Vagina (tissue), 2 donors: ENCODE measurements at regions not wholly inside any gene's neighbourhood (a gene's known extent, or its start where the extent isn't known, plus 50 kb on each side); places are given as distances from the start of the nearest gene placed in this dataset. TPM values are rescaled to one million over a fixed set of nuclear protein-coding genes. Genes with fewer than 3 reads are reported as not detected.

Source experiments
- DNase-seq, 2 donors: peaks; one replicate each; pipeline ENCODE4 v3.0.0-alpha.2; 2017; ENCODE audit errors: extremely low spot score in 2 of 2
- H3K27ac ChIP-seq: fragments of 200-600 bp; sonication (generic); one replicate; pipeline ENCODE4 v1.5.1; 2019
- H3K27me3 ChIP-seq: fragments of 200-600 bp; sonication (generic); one replicate; pipeline ENCODE4 v1.5.1; 2019
- H3K36me3 ChIP-seq, 2 donors: fragments of 200-600 bp; sonication (generic); one replicate each; pipeline ENCODE4 v1.5.1; 2017 to 2019
- H3K4me1 ChIP-seq: fragments of 200-600 bp; sonication (generic); one replicate; pipeline ENCODE4 v1.5.1; 2019
- H3K4me3 ChIP-seq, 2 donors: fragments of 200-600 bp; sonication (generic); 1 replicate in 1 of 2; 2 replicates in 1 of 2; pipeline ENCODE4 v1.5.1; 2016 to 2019
- H3K9me3 ChIP-seq: fragments of 200-600 bp; sonication (generic); one replicate; pipeline ENCODE4 v1.5.1; 2019
- POLR2A ChIP-seq, 2 donors: fragments of 450-650 bp; IDR thresholded peaks; one replicate each; pipeline ENCODE4 v1.6.1; 2017; ENCODE audit warnings: antibody characterized with exemption in 2 of 2, mild to moderate bottlenecking in 2 of 2, moderate library complexity in 2 of 2
- POLR2AphosphoS5 ChIP-seq, 2 donors: sonication (generic); formaldehyde crosslinking; IDR thresholded peaks; one replicate each; pipeline ENCODE4 v1.9.0; 2017; ENCODE audit warnings: antibody characterized with exemption in 2 of 2, mild to moderate bottlenecking in 2 of 2, low read depth in 1 of 2; ENCODE audit not compliant: insufficient read depth in 1 of 2
- intact Hi-C: fragments of 100-400 bp; cut with DNase I; formaldehyde crosslinking; loops from one replicate; pipeline ENCODE4 v1.15.1; 2023
- small RNA-seq: library from RNA; depleted of rRNA; stranded (forward); fragments of <200 nt; gene quantifications from one replicate; pipeline ENCODE3, GENCODE V24; 2016
- TF ChIP-seq, protein P1 (sequence below), 3 experiments: fragments of 450-650 bp in 2 of 3; fragments of 200-600 bp in 1 of 3; sonication (generic) in 1 of 3; IDR thresholded peaks; one replicate each; pipeline ENCODE4 v1.5.1; 2017 to 2019; ENCODE audit warnings: antibody characterized with exemption in 3 of 3, mild to moderate bottlenecking in 2 of 3, moderate library complexity in 2 of 3

- no peaks in the 10 kb centered on the region for H3K9me3 ChIP-seq
Measured at GRCh38 chr1:78434351-78434750, 56.4 kb upstream of the PTGFR start.

DNA sequence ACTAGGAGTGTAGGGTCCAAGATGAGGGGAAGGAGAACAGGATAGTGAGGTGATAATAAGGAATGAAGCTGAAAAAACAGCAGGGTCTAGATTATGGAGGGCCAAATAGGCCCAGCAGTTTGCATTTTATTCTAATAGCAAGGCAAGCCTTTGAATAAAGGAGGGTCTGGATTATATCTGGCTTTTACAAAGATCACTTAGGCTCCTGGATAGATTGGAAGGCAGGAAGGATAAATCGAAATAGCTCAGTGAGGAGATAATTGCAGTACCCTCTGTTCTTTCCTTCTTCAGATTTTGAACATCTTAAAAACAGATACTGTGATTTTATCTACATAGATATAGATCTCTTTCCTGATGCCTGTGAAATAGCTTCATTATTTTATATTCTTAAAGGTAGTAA, 53.8 kb upstream of the PTGFR start:
- peaks cover 6% of the 10 kb centered on the region for H3K4me1 ChIP-seq
- no peak for DNase-seq
- no peaks in the 10 kb centered on the region for H3K36me3 ChIP-seq
- no peaks in the 10 kb centered on the region for H3K27me3 ChIP-seq
- no peak overlapping the region for H3K4me3 ChIP-seq
- H3K27ac ChIP-seq, result no peak overlapping the region
- H3K9me3 ChIP-seq, result no peaks in the 10 kb centered on the region
- no peak for TF ChIP-seq POLR2A (IDR thresholded peaks at IDR 0.05)
- TF ChIP-seq, protein P1, sequence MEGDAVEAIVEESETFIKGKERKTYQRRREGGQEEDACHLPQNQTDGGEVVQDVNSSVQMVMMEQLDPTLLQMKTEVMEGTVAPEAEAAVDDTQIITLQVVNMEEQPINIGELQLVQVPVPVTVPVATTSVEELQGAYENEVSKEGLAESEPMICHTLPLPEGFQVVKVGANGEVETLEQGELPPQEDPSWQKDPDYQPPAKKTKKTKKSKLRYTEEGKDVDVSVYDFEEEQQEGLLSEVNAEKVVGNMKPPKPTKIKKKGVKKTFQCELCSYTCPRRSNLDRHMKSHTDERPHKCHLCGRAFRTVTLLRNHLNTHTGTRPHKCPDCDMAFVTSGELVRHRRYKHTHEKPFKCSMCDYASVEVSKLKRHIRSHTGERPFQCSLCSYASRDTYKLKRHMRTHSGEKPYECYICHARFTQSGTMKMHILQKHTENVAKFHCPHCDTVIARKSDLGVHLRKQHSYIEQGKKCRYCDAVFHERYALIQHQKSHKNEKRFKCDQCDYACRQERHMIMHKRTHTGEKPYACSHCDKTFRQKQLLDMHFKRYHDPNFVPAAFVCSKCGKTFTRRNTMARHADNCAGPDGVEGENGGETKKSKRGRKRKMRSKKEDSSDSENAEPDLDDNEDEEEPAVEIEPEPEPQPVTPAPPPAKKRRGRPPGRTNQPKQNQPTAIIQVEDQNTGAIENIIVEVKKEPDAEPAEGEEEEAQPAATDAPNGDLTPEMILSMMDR (IDR thresholded peaks at IDR 0.05), result no peak
- no peak for TF ChIP-seq POLR2AphosphoS5 (IDR thresholded peaks at IDR 0.05; ENCODE audit: insufficient read depth in 1 of 2, low read depth in 1 of 2)
- intact Hi-C loops, result no loop called here

More at GRCh38 chr1:78434351-78434750, 56.4 kb upstream of the PTGFR start:
- DNase-seq, result no peak
- Histone ChIP-seq H3K36me3 (no peaks in the 10 kb centered on the region), H3K4me3 (no peak overlapping the region), H3K27me3 (no peaks in the 10 kb centered on the region), H3K27ac (no peak overlapping the region), H3K4me1 (no peaks in the 10 kb centered on the region)
- intact Hi-C loops, result no loop called here
- TF ChIP-seq, protein P1 (IDR thresholded peaks at IDR 0.05), result no peak
- TF ChIP-seq POLR2A (IDR thresholded peaks at IDR 0.05) (no peak), POLR2AphosphoS5 (IDR thresholded peaks at IDR 0.05; ENCODE audit: insufficient read depth in 1 of 2, low read depth in 1 of 2) (no peak)

DNA sequence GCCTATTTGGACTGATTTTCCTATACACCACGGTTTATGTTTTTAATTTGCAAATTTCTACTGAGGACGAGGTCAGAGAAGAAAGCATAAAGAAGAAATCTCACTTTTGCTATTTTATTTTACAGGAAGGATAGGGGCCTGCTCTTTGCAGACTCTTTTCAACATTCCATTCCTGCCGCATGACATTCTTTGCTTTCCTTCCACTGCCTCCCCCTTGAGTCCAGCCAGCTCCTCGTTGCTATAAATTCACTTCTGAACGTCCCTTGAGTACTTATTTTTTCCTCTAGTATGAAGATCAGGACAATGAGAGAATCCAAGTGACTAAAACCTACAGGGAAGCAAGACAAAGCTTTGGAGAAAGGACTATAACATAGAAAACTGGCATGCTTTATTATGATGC, 53.4 kb upstream of the PTGFR start:
- Histone ChIP-seq H3K27me3 (no peaks in the 10 kb centered on the region), H3K4me1 (peaks cover 6% of the 10 kb centered on the region), H3K36me3 (no peaks in the 10 kb centered on the region), H3K9me3 (no peaks in the 10 kb centered on the region), H3K4me3 (no peak overlapping the region), H3K27ac (no peak overlapping the region)
- intact Hi-C loops, result no loop called here
- DNase-seq, result no peak
- TF ChIP-seq POLR2AphosphoS5 (IDR thresholded peaks at IDR 0.05; ENCODE audit: insufficient read depth in 1 of 2, low read depth in 1 of 2), result no peak
- TF ChIP-seq POLR2A (IDR thresholded peaks at IDR 0.05), result no peak
- TF ChIP-seq, protein P1 (IDR thresholded peaks at IDR 0.05), result no peak

GRCh38 chr1:78437941-78438340, 52.8 kb upstream of the PTGFR start:
- no peak overlapping the region for H3K4me3 ChIP-seq
- H3K27me3 ChIP-seq, result no peaks in the 10 kb centered on the region
- TF ChIP-seq, protein P1 (IDR thresholded peaks at IDR 0.05), result no peak
- TF ChIP-seq POLR2AphosphoS5 (IDR thresholded peaks at IDR 0.05; ENCODE audit: insufficient read depth in 1 of 2, low read depth in 1 of 2), result no peak
- TF ChIP-seq POLR2A (IDR thresholded peaks at IDR 0.05), result no peak
- intact Hi-C loops, result no loop called here
- DNase-seq, result no peak
- H3K4me1 ChIP-seq, result peaks cover 6% of the 10 kb centered on the region
- H3K27ac ChIP-seq, result no peak overlapping the region
- H3K9me3 ChIP-seq, result no peaks in the 10 kb centered on the region
- no peaks in the 10 kb centered on the region for H3K36me3 ChIP-seq

DNA sequence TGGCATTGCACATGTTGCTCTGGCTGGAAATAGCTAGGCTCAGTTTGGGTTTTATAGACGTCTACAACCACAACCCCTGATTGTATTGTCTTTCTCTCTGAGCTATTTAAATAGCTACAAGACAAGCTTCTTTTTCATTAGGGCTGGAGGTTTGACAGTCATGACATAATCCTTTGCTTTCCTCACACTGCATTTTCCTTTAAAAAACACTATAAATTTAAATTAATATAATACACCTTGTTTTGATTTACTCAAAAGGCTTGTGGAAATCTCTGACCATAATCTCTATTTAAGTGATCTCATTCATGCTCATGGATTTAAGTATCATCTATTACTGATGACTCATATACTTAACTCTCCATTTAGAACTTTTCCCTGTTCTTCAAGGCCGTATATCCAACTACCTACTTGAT, 50.4 kb upstream of the PTGFR start:
- Histone ChIP-seq H3K27ac (no peak overlapping the region), H3K27me3 (no peaks in the 10 kb centered on the region), H3K4me1 (peaks cover 6% of the 10 kb centered on the region), H3K9me3 (no peaks in the 10 kb centered on the region), H3K36me3 (no peaks in the 10 kb centered on the region), H3K4me3 (no peak overlapping the region)
- intact Hi-C loops, result no loop called here
- no peak for TF ChIP-seq POLR2A (IDR thresholded peaks at IDR 0.05)
- TF ChIP-seq POLR2AphosphoS5 (IDR thresholded peaks at IDR 0.05; ENCODE audit: insufficient read depth in 1 of 2, low read depth in 1 of 2), result no peak
- TF ChIP-seq, protein P1 (IDR thresholded peaks at IDR 0.05), result no peak
- DNase-seq, result no peak

Small RNA genes in the stretch of these regions (small RNA-seq; reads per million reads assigned to genes)
- not detected for gene AC096531.1
- not detected for gene RNA5SP23
